Chondrocyte (in vitro differentiated cells): ENCODE measurements at regions not wholly inside any gene's neighbourhood (a gene's known extent, or its start where the extent isn't known, plus 50 kb on each side); places are given as distances from the start of the nearest gene placed in this dataset.

Experiments
- DNase-seq: peaks from one replicate; pipeline ENCODE4 v3.0.0; 2021; ENCODE audit warnings: mixed read lengths, low spot score
- H3K27ac Mint-ChIP-seq: one replicate; pipeline ENCODE4 v1.8.0; 2021; ENCODE audit warnings: mild to moderate bottlenecking, moderate library complexity, mixed read lengths; ENCODE audit not compliant: unreplicated experiment
- H3K27me3 Mint-ChIP-seq: 2 replicates; pipeline ENCODE4 v1.8.0; 2021; ENCODE audit warnings: low read depth, mixed read lengths
- H3K36me3 Mint-ChIP-seq: 2 replicates; pipeline ENCODE4 v1.8.0; 2021; ENCODE audit warnings: low read depth, mixed read lengths
- H3K4me1 Mint-ChIP-seq: 2 replicates; pipeline ENCODE4 v1.8.0; 2021; ENCODE audit warnings: low read depth, mild to moderate bottlenecking, mixed read lengths
- H3K4me3 Mint-ChIP-seq: one replicate; pipeline ENCODE4 v1.8.0; 2021; ENCODE audit warnings: mild to moderate bottlenecking, moderate library complexity, mixed read lengths; ENCODE audit not compliant: unreplicated experiment
- H3K9me3 Mint-ChIP-seq: 2 replicates; pipeline ENCODE4 v1.8.0; 2021; ENCODE audit warnings: low read depth, mixed read lengths
- TF ChIP-seq, protein P1 (sequence below): fragments of 200-600 bp; sonication (generic); IDR thresholded peaks from 2 replicates; pipeline ENCODE4 v1.5.0; 2021; ENCODE audit warnings: antibody characterized with exemption, mild to moderate bottlenecking, moderate library complexity

DNA sequence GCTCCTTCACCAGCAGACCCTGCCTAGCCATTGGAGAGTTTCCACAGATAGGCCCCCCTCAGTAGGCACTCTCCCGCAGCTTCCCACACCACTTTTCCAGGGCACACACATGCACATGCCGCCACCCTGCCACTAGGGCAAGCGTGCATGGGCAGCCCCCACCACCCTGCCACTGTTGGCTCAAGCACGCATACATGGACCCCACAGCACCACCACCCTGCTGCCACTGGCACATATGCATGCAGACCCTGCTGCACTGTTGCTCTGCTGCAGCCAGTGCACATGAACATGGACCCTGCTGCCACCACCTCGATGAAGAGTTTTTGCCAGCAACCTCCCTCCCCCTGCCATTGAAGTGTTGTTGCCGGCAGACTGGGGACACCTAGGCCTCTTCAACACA lies 154.9 kb downstream of the FTCDNL1 start:
- H3K36me3 Mint-ChIP-seq: no peaks in the 10 kb centered on the region
- H3K27me3 Mint-ChIP-seq: peaks cover 23% of the 10 kb centered on the region
- H3K4me1 Mint-ChIP-seq: no peaks in the 10 kb centered on the region
- TF ChIP-seq, protein P1, sequence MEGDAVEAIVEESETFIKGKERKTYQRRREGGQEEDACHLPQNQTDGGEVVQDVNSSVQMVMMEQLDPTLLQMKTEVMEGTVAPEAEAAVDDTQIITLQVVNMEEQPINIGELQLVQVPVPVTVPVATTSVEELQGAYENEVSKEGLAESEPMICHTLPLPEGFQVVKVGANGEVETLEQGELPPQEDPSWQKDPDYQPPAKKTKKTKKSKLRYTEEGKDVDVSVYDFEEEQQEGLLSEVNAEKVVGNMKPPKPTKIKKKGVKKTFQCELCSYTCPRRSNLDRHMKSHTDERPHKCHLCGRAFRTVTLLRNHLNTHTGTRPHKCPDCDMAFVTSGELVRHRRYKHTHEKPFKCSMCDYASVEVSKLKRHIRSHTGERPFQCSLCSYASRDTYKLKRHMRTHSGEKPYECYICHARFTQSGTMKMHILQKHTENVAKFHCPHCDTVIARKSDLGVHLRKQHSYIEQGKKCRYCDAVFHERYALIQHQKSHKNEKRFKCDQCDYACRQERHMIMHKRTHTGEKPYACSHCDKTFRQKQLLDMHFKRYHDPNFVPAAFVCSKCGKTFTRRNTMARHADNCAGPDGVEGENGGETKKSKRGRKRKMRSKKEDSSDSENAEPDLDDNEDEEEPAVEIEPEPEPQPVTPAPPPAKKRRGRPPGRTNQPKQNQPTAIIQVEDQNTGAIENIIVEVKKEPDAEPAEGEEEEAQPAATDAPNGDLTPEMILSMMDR: no peak
- no peak overlapping the region for H3K27ac Mint-ChIP-seq
- no peak overlapping the region for H3K4me3 Mint-ChIP-seq
- H3K9me3 Mint-ChIP-seq: no peaks in the 10 kb centered on the region
- DNase-seq: peak; percentile 82

DNA sequence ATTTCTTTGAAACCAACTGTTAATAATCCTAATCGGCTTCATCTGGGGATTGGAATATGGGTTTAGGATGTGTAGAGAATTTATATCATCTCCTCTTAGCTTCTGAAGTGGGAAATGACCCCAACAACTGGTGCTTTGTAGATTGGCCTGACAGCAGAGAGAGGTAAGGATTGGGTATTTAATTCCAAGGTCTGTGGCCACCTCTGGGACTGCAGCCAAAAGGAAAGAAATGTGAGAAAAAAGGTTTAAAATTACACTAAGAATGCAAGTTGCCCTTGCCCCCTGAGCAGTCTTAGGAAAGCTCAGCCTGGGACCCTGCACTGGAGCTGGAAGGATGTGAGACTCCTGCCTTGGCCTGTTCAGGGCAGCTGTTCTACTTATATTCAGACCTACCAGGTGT lies 157.1 kb downstream of the FTCDNL1 start:
- no peak for DNase-seq
- H3K4me3 Mint-ChIP-seq: no peak overlapping the region
- no peaks in the 10 kb centered on the region for H3K36me3 Mint-ChIP-seq
- H3K27me3 Mint-ChIP-seq: peaks cover 19% of the 10 kb centered on the region
- TF ChIP-seq, protein P1: no peak
- no peaks in the 10 kb centered on the region for H3K9me3 Mint-ChIP-seq
- H3K27ac Mint-ChIP-seq: no peak overlapping the region
- no peaks in the 10 kb centered on the region for H3K4me1 Mint-ChIP-seq

DNA sequence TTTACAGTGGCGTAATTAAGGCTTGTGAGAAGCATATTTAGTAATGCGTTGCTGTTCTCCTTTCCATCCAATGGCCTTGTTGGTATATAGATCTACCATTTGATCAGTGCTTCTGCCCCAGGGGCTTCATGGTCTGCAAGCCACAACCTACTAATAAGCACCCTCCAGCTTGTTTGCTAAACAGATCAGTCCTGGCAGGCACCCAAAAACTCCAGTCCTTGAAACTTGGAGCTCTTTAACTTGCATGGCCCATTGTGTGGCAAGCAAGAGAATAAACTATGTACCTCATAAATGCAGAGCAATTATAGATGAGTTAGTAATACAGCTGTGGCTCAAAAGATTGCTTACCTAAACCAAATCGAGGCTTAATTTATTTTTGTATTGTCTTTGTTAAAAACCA lies 158.5 kb downstream of the FTCDNL1 start:
- Mint-ChIP-seq H3K36me3 (no peaks in the 10 kb centered on the region), H3K4me3 (no peak overlapping the region), H3K9me3 (no peaks in the 10 kb centered on the region), H3K27me3 (peaks cover 6% of the 10 kb centered on the region), H3K27ac (no peak overlapping the region), H3K4me1 (no peaks in the 10 kb centered on the region)
- no peak for DNase-seq
- TF ChIP-seq, protein P1: no peak

DNA sequence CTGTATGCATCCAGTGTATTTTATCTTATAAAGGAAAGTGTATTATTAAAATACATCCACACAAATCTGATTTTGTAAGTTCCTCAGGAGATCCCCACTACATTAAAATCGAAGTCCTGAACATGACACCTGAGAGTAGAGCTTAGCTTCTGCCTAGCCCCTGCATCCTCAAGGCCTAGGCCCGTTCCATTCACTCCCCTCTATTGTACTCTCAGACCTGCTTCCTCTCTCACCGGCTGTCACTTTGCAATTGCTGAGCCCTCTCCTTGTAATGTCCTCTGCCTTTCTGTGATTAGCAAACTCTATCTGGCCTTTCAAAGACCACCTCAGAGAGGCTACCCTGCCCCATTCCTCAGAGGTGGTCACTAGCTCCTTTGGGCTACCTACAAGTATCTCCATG lies 160.8 kb downstream of the FTCDNL1 start:
- TF ChIP-seq, protein P1: no peak
- H3K36me3 Mint-ChIP-seq: no peaks in the 10 kb centered on the region
- DNase-seq: no peak
- H3K4me3 Mint-ChIP-seq: no peak overlapping the region
- H3K27me3 Mint-ChIP-seq: no peaks in the 10 kb centered on the region
- H3K27ac Mint-ChIP-seq: no peak overlapping the region
- peaks cover 9% of the 10 kb centered on the region for H3K4me1 Mint-ChIP-seq
- no peaks in the 10 kb centered on the region for H3K9me3 Mint-ChIP-seq

DNA sequence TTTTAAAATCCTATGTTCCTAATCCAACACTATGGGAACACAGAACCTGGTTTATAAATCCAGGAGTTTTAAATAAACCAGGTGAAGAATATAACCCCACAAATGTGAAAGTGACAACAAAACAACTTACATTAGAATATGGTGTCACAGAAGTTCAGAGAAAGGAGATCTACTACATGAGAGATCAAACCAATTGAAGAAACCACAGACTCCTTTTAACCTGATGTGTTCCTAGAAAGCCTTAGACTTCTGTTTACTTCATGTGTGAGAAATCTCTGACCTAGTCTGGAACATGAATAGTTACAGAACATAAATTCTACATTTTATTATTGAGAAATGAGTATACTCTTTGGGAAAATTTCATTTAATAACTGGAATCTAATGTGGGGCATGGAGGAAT lies 165.3 kb downstream of the FTCDNL1 start:
- H3K4me1 Mint-ChIP-seq: peaks cover 9% of the 10 kb centered on the region
- H3K27me3 Mint-ChIP-seq: peaks cover 2% of the 10 kb centered on the region
- H3K9me3 Mint-ChIP-seq: no peaks in the 10 kb centered on the region
- no peaks in the 10 kb centered on the region for H3K36me3 Mint-ChIP-seq
- DNase-seq: no peak
- H3K4me3 Mint-ChIP-seq: no peak overlapping the region
- H3K27ac Mint-ChIP-seq: no peak overlapping the region
- TF ChIP-seq, protein P1: no peak
